ENCODE measurements at regions not wholly inside any gene's neighbourhood (a gene's known extent, or its start where the extent isn't known, plus 50 kb on each side); places are given as distances from the start of the nearest gene placed in this dataset.

DNA sequence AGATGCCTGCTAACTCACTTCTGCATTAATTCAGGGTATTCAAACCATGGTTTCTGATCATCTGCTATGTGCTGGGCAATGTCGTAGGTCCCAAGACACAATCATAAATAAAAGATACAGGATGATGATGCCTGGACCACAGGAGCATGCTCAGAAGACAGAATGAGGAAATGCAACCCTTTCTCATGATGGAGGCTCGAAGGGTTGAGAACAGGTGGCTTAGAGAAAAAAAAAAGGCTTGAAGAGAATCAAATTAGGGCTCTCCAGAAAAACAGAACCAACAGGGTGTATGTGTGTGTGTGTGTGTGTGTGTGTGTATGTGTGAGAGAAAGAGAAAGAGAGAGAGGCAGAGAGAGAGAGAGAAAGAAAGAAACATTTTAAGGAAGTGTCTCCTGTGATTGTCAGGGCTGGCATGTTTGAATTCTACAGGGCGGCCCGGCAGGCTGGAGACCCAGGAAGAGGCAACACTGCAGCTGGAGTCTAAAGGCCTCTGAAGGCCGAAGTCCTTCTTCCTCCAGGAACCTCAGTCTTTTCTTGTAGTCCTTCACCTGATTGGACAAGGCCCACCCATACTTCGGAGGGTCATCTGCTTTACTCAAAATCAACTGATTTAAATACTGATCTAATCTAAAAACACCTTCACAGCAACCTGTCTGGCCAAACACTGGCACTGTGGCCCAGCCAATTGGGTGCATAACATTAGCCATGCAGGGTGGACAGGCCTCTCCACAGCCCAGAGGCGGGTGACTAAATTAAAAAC, 143.8 kb downstream of the ERMARD start:
- H3K4me3 Mint-ChIP-seq = no peak overlapping the region
- no peaks in the 10 kb centered on the region for H3K9me3 Mint-ChIP-seq
- DNase-seq = no peak
- H3K27me3 Mint-ChIP-seq = no peaks in the 10 kb centered on the region
- no peak overlapping the region for H3K27ac Mint-ChIP-seq
- no peaks in the 10 kb centered on the region for H3K4me1 Mint-ChIP-seq
- H3K36me3 Mint-ChIP-seq = no peaks in the 10 kb centered on the region

DNA sequence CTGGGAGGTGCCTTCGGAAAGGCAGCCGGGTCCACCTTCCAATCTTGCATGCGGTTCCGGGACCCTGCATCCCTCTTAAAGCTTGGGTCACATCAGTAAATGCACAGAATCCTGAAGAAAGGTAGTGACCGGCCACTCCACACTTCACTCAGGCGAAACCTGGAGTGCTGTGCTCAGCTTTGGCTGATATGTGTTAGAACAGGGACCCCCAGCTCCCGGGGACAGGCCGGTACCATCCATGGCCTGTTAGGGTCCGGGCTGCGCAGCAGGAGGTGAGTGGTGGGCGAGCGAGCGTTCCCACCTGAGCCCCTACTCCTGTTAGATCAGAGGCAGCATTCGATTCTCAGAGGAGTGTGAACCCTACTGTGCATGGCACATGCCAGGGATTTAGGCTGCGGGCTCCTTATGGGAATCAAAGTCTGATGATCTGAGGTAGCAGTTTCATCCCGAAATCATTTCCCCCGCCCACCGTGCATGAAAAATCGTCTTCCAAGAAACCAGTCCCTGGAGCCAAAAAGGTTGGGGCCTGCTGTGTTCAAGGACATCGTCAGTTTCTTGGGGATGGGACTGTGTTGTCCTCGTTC, 143.0 kb downstream of the ERMARD start:
- no peak for DNase-seq
- Mint-ChIP-seq H3K4me3 (no peak overlapping the region), H3K27me3 (peaks cover 3% of the 10 kb centered on the region), H3K9me3 (no peaks in the 10 kb centered on the region), H3K27ac (no peak overlapping the region), H3K36me3 (no peaks in the 10 kb centered on the region), H3K4me1 (no peaks in the 10 kb centered on the region)

DNA sequence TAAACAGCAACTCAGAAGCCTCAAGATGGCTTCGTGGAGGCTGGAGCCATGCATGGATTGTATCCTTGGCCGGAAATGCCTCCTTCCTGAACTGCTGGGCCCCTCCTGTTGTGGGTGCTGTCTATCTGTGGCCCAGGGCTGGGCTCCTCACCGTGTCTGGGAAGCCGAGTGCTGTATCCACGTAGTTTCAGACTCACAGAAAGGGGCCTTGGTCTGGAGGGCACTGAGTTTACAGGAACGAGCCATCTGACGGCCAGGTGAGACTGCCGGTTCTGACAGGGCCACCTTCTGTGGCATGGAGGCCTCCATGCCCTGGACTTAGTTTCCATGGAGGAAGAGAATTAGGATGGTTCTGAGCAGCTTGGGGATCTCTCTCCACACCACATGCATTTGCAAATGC, 142.2 kb downstream of the ERMARD start:
- Mint-ChIP-seq H3K27me3 (peaks cover 10% of the 10 kb centered on the region), H3K27ac (no peak overlapping the region), H3K4me3 (no peak overlapping the region), H3K36me3 (no peaks in the 10 kb centered on the region), H3K4me1 (no peaks in the 10 kb centered on the region), H3K9me3 (no peaks in the 10 kb centered on the region)
- DNase-seq = no peak

DNA sequence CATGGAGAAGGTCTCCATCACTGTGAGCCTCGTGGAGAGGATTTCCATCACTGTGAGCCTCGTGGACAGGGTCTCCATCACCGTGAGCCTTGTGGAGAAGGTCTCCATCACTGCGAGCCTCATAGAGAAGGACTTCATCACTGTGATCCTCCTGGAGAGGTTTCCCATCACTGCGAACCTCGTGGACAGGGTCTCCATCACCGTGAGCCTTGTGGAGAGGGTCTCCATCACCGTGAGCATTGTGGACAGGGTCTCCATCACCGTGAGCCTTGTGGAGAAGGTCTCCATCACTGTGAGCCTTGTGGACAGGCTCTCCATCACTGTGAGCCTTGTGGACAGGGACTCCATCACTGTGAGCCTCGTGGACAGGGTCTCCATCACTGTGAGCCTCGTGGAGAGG, 140.4 kb downstream of the ERMARD start:
- no peaks in the 10 kb centered on the region for H3K36me3 Mint-ChIP-seq
- H3K27ac Mint-ChIP-seq = no peak overlapping the region
- no peak overlapping the region for H3K4me3 Mint-ChIP-seq
- H3K9me3 Mint-ChIP-seq = no peaks in the 10 kb centered on the region
- H3K4me1 Mint-ChIP-seq = no peaks in the 10 kb centered on the region
- H3K27me3 Mint-ChIP-seq = peaks cover 20% of the 10 kb centered on the region
- no peak for DNase-seq

DNA sequence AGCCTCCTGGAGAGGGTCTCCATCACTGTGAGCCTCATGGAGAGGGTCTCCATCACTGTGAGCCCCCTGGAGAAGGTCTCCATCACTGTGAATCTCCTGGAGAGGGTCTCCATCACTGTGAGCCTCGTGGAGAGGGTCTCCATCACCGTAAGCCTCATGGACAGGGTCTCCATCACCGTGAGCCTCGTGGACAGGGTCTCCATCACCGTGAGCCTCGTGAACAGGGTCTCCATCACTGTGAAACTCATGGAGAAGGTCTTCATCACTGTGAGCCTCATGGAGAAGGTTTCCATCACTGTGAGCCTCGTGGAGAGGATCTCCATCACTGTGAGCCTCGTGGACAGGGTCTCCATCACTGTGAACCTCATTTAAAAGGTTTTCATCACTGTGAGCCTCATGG, 140.0 kb downstream of the ERMARD start:
- Mint-ChIP-seq H3K4me1 (no peaks in the 10 kb centered on the region), H3K4me3 (no peak overlapping the region), H3K27me3 (peaks cover 20% of the 10 kb centered on the region), H3K9me3 (no peaks in the 10 kb centered on the region), H3K27ac (no peak overlapping the region), H3K36me3 (no peaks in the 10 kb centered on the region)
- no peak for DNase-seq

DNA sequence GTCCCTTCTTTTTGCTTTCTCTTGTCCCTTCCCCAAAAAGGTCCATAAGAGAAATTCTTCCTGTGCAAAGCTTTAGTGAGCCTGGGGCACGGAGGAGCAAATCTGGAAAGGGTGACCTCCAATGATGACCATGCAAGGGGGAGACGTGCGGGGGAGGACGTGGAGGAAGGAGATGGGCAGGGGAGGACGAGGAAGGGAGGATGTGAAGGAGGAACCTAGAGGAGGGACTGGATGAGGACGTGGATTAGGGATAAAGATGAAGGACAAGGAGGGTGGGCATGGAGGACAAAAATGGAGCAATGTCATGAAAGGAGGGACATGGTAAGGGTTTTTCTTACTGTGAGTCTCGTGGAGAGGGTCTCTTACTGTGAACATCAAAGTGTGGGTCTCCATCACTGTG, 139.5 kb downstream of the ERMARD start:
- H3K27ac Mint-ChIP-seq = no peak overlapping the region

DNA sequence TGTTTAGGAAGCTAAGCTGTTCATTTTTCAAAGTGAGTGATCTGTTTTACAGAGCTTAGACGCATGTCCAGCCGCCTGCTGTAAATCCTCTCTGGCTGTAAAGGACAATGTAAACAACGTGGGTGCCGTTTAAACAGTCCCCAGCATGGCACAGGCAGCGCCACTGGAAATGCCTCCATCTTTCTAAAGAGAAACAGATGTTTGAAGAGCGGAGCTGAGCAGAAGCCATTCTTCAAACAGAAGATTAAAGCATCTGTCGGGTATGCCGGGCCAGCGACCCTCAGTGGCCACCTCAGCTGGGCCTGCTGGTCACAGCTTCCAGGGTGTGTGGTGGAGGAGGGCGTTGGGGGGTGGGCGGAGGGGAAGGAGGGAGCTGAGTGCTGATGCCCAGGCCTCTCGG, 138.6 kb downstream of the ERMARD start:
- no peaks in the 10 kb centered on the region for H3K9me3 Mint-ChIP-seq
- H3K4me3 Mint-ChIP-seq = no peak overlapping the region
- no peak overlapping the region for H3K27ac Mint-ChIP-seq
- DNase-seq = no peak
- H3K27me3 Mint-ChIP-seq = peaks cover 27% of the 10 kb centered on the region
- H3K36me3 Mint-ChIP-seq = no peaks in the 10 kb centered on the region
- no peaks in the 10 kb centered on the region for H3K4me1 Mint-ChIP-seq

More for the DNA sequence above, 139.5 kb downstream of the ERMARD start:
- H3K27me3 Mint-ChIP-seq = peaks cover 20% of the 10 kb centered on the region
- H3K4me1 Mint-ChIP-seq = no peaks in the 10 kb centered on the region
- no peaks in the 10 kb centered on the region for H3K36me3 Mint-ChIP-seq
- H3K4me3 Mint-ChIP-seq = no peak overlapping the region
- no peaks in the 10 kb centered on the region for H3K9me3 Mint-ChIP-seq
- DNase-seq = no peak

GRCh38 chr6:169887529-169888140, 136.2 kb downstream of the ERMARD start:
- H3K36me3 Mint-ChIP-seq = no peaks in the 10 kb centered on the region
- H3K27me3 Mint-ChIP-seq = peaks cover 32% of the 10 kb centered on the region
- no peaks in the 10 kb centered on the region for H3K4me1 Mint-ChIP-seq
- H3K4me3 Mint-ChIP-seq = no peak overlapping the region
- no peaks in the 10 kb centered on the region for H3K9me3 Mint-ChIP-seq
- DNase-seq = no peak
- no peak overlapping the region for H3K27ac Mint-ChIP-seq

- no peak for DNase-seq
- Mint-ChIP-seq H3K27me3 (peaks cover 38% of the 10 kb centered on the region), H3K9me3 (no peaks in the 10 kb centered on the region), H3K36me3 (no peaks in the 10 kb centered on the region), H3K4me3 (no peak overlapping the region), H3K27ac (no peak overlapping the region), H3K4me1 (no peaks in the 10 kb centered on the region)
Observed at GRCh38 chr6:169886631-169887227, 135.3 kb downstream of the ERMARD start.

GRCh38 chr6:169885831-169886230, 134.4 kb downstream of the ERMARD start:
- Mint-ChIP-seq H3K9me3 (no peaks in the 10 kb centered on the region), H3K27me3 (peaks cover 46% of the 10 kb centered on the region), H3K36me3 (peaks cover 1% of the 10 kb centered on the region), H3K27ac (no peak overlapping the region), H3K4me3 (no peak overlapping the region), H3K4me1 (no peaks in the 10 kb centered on the region)
- DNase-seq = no peak

GRCh38 chr6:169885131-169885530, 133.7 kb downstream of the ERMARD start:
- H3K27ac Mint-ChIP-seq = no peak overlapping the region
- no peaks in the 10 kb centered on the region for H3K9me3 Mint-ChIP-seq
- no peak for DNase-seq
- H3K4me1 Mint-ChIP-seq = no peaks in the 10 kb centered on the region
- no peak overlapping the region for H3K4me3 Mint-ChIP-seq
- H3K36me3 Mint-ChIP-seq = peaks cover 1% of the 10 kb centered on the region
- peaks cover 53% of the 10 kb centered on the region for H3K27me3 Mint-ChIP-seq

DNA sequence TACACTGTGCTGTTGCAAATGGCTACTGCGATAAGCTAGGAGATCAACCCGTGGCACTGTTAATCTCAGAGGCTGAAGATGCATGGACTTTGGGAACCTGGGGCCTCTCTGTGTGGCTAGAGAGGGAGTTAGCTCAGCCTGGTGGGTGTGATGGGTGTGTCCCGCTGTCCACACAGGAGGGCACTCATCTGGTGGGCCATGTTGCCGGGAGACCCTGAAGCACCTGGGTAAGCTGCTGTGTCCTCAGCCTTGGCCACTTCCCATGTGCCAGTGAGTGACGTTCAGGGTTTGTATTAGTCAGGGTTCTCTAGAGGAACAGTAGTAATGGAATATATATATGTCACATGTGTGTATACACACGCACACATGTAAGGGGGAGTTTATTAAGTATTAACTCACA, 132.7 kb downstream of the ERMARD start:
- H3K36me3 Mint-ChIP-seq = peaks cover 1% of the 10 kb centered on the region
- no peaks in the 10 kb centered on the region for H3K9me3 Mint-ChIP-seq
- no peak for DNase-seq
- H3K27ac Mint-ChIP-seq = no peak overlapping the region
- H3K4me1 Mint-ChIP-seq = no peaks in the 10 kb centered on the region
- H3K4me3 Mint-ChIP-seq = no peak overlapping the region
- H3K27me3 Mint-ChIP-seq = peaks cover 54% of the 10 kb centered on the region

GRCh38 chr6:169883316-169883715, 131.9 kb downstream of the ERMARD start:
- peaks cover 55% of the 10 kb centered on the region for H3K27me3 Mint-ChIP-seq
- H3K4me1 Mint-ChIP-seq = no peaks in the 10 kb centered on the region
- no peak for DNase-seq
- H3K4me3 Mint-ChIP-seq = no peak overlapping the region
- H3K36me3 Mint-ChIP-seq = peaks cover 1% of the 10 kb centered on the region
- H3K27ac Mint-ChIP-seq = no peak overlapping the region
- no peaks in the 10 kb centered on the region for H3K9me3 Mint-ChIP-seq

DNA sequence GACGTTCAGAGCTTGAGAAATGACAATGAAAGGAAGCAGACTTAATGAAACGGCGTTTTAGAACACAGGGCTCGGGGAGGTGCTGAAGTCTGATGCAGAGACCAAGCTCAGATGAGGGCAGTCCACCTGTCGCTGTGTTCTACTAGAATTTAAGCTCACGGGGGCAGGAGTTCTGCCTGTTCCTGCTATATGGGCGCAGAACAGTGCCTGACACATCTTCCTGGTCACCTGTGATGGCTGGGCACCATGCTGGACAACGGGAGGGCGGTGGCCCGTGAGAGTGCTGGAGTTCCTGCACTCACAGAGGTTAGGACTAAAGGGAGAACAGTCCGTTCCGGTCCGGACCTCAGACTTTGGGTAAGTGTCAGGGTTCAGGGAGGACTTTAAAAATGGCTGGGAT, 130.6 kb downstream of the ERMARD start:
- Mint-ChIP-seq H3K27ac (no peak overlapping the region), H3K4me3 (no peak overlapping the region), H3K9me3 (no peaks in the 10 kb centered on the region), H3K27me3 (peaks cover 47% of the 10 kb centered on the region), H3K4me1 (peaks cover 2% of the 10 kb centered on the region), H3K36me3 (peaks cover 1% of the 10 kb centered on the region)
- DNase-seq = no peak

DNA sequence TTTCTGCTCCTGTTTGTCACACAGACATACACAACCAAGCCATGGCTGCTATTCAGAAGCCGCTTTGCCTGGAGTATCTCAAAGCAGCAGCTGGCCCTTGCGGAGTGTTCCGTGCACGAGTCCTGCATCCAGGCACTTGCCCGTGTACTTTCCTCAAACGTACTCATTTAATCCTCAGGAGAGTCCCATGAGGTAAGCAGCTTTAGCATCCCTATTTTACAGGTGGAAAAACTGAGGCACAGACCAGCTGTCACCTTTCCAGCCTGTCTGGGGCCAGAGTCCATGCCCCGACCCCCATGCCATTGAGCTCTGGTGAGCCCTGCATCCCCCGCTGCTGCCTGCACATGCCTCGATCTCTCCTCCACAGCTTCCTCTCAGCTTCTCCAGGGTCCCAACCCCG, 130.0 kb downstream of the ERMARD start:
- Mint-ChIP-seq H3K36me3 (peaks cover 1% of the 10 kb centered on the region), H3K27me3 (peaks cover 47% of the 10 kb centered on the region), H3K4me3 (no peak overlapping the region), H3K4me1 (peaks cover 6% of the 10 kb centered on the region), H3K27ac (no peak overlapping the region), H3K9me3 (no peaks in the 10 kb centered on the region)
- DNase-seq = no peak
